ENCODE measurements at regions not wholly inside any gene's neighbourhood (a gene's known extent, or its start where the extent isn't known, plus 50 kb on each side); places are given as distances from the start of the nearest gene placed in this dataset.
A peak's percentile ranks its signal among the peaks of the same experiment; 100 is the strongest.

GRCh38 chr10:105982735-105983134 is 1181.8 kb downstream of the SORCS1 start:
- DNase-seq (ENCODE audit: low read depth in 2 of 2) = no peak

GRCh38 chr10:105981679-105982078 is 1182.8 kb downstream of the SORCS1 start:
- no peak for DNase-seq (ENCODE audit: low read depth in 2 of 2)

GRCh38 chr10:105974803-105975456 is 1189.6 kb downstream of the SORCS1 start:
- no peak for DNase-seq (ENCODE audit: low read depth in 2 of 2)

GRCh38 chr10:105973902-105974301 is 1190.6 kb downstream of the SORCS1 start:
- no peak for DNase-seq (ENCODE audit: low read depth in 2 of 2)

- DNase-seq (ENCODE audit: low read depth in 2 of 2) = no peak
Measured at GRCh38 chr10:105973360-105973759, 1191.1 kb downstream of the SORCS1 start.

GRCh38 chr10:105971460-105971859 is 1193.0 kb downstream of the SORCS1 start:
- DNase-seq (ENCODE audit: low read depth in 2 of 2) = no peak

GRCh38 chr10:105969884-105970377 is 1194.6 kb downstream of the SORCS1 start:
- DNase-seq (ENCODE audit: low read depth in 2 of 2) = no peak

- no peak for DNase-seq (ENCODE audit: low read depth in 2 of 2)
Measured at GRCh38 chr10:105968666-105969065, 1195.8 kb downstream of the SORCS1 start.

GRCh38 chr10:105967256-105967655 is 1197.2 kb downstream of the SORCS1 start:
- no peak for DNase-seq (ENCODE audit: low read depth in 2 of 2)

GRCh38 chr10:105965141-105965540 is 1199.4 kb downstream of the SORCS1 start:
- DNase-seq (ENCODE audit: low read depth in 2 of 2) = no peak

GRCh38 chr10:105964009-105964408 is 1200.5 kb downstream of the SORCS1 start:
- DNase-seq (ENCODE audit: low read depth in 2 of 2) = no peak

- no peak for DNase-seq (ENCODE audit: low read depth in 2 of 2)
Measured at GRCh38 chr10:105963334-105963884, 1201.1 kb downstream of the SORCS1 start.

GRCh38 chr10:105956550-105956949 is 1208.0 kb downstream of the SORCS1 start:
- DNase-seq (ENCODE audit: low read depth in 2 of 2) = no peak

GRCh38 chr10:105953861-105954260 is 1210.6 kb downstream of the SORCS1 start:
- DNase-seq (ENCODE audit: low read depth in 2 of 2) = no peak

- no peak for DNase-seq (ENCODE audit: low read depth in 2 of 2)
Measured at GRCh38 chr10:105953056-105953455, 1211.5 kb downstream of the SORCS1 start.

GRCh38 chr10:105952153-105952552 is 1212.4 kb downstream of the SORCS1 start:
- no peak for DNase-seq (ENCODE audit: low read depth in 2 of 2)

GRCh38 chr10:105950410-105950809 is 1214.1 kb downstream of the SORCS1 start:
- peak in 1 of 2 experiments; percentile 11 for DNase-seq (ENCODE audit: low read depth in 2 of 2)

GRCh38 chr10:105949721-105950120 is 1214.8 kb downstream of the SORCS1 start:
- no peak for DNase-seq (ENCODE audit: low read depth in 2 of 2)

- DNase-seq (ENCODE audit: low read depth in 2 of 2) = no peak
Measured at GRCh38 chr10:105925045-105925785, 1239.3 kb downstream of the SORCS1 start.

- DNase-seq (ENCODE audit: low read depth in 2 of 2) = no peak
Measured at GRCh38 chr10:105921348-105921747, 1243.2 kb downstream of the SORCS1 start.

GRCh38 chr10:105914432-105914831 is 1250.1 kb downstream of the SORCS1 start:
- no peak for DNase-seq (ENCODE audit: low read depth in 2 of 2)

- DNase-seq (ENCODE audit: low read depth in 2 of 2) = no peak
Measured at GRCh38 chr10:105908701-105909100, 1255.8 kb downstream of the SORCS1 start.

- DNase-seq (ENCODE audit: low read depth in 2 of 2) = no peak
Measured at GRCh38 chr10:105885495-105885894, 1244.4 kb downstream of the SORCS3 start.
